AG10803 (cell line): ENCODE measurements at regions not wholly inside any gene's neighbourhood (a gene's known extent, or its start where the extent isn't known, plus 50 kb on each side); places are given as distances from the start of the nearest gene placed in this dataset.

ENCODE experiments used
- DNase-seq: peaks from one replicate; pipeline ENCODE4 v3.0.0; 2010; ENCODE audit warnings: low read depth
- H3K4me3 ChIP-seq: 2 replicates; pipeline ENCODE4 v1.5.1; 2011; ENCODE audit warnings: mild to moderate bottlenecking, low read length, control low read depth
- TF ChIP-seq, protein P1 (sequence below): conservative IDR thresholded peaks from 2 replicates; pipeline ENCODE4 v1.5.1; 2011; ENCODE audit warnings: mild to moderate bottlenecking, low read length, control low read depth, inconsistent platforms

DNA sequence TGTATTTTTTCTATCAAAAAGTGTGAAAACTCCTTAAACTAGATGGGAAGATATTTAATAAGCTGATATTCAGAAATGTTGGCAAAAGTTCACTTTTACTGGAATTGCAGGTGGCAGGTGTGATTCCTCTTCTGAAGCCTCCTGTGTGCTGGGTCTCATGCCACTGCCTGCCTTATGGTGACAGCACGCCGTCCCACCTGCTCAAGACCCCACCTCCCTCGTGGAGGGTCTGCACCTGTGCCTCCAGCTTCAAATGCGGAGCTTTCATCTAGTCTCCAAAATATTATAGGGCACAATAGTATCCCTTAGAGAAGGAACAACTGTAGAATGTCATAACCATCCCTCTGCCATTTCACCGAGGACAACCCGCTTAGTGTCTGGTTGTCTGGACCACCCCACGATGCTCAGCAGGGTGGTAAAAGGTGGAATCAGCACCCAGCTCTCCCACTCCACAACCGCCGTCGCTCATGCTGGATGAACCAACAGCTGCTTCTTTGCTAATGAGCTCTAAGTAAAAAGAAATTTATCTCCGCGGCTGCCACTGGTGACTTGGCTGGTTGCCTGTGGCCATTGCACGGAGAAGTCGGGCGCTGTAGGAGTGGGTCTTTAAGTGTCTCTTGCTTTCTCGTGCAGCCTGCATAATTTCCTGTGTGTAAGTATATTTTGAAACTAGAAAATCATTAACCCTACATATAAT is 119.3 kb upstream of the TCERG1L start:
- no peak for DNase-seq
- H3K4me3 ChIP-seq = no peak overlapping the region
- TF ChIP-seq, protein P1, sequence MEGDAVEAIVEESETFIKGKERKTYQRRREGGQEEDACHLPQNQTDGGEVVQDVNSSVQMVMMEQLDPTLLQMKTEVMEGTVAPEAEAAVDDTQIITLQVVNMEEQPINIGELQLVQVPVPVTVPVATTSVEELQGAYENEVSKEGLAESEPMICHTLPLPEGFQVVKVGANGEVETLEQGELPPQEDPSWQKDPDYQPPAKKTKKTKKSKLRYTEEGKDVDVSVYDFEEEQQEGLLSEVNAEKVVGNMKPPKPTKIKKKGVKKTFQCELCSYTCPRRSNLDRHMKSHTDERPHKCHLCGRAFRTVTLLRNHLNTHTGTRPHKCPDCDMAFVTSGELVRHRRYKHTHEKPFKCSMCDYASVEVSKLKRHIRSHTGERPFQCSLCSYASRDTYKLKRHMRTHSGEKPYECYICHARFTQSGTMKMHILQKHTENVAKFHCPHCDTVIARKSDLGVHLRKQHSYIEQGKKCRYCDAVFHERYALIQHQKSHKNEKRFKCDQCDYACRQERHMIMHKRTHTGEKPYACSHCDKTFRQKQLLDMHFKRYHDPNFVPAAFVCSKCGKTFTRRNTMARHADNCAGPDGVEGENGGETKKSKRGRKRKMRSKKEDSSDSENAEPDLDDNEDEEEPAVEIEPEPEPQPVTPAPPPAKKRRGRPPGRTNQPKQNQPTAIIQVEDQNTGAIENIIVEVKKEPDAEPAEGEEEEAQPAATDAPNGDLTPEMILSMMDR = no peak

DNA sequence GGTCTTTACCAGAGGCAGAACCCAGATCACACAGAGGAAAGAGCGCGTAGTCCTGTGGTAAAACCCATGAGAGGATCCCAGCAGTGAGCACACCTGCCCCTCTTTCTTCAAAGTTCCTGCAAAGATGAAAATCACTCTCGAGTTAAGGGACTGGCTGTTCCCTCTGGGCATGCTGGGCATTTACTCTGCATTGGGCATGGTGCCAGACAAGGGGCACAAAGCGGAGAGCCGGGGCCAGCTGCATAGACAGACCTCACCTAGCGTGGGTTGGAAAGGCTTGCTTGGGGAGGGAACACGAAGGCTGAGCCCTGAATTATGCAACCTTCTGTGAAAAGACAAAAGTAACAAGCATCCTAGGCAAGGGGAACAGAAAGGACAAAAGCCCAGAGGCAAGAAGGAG is 120.0 kb upstream of the TCERG1L start:
- DNase-seq = no peak
- H3K4me3 ChIP-seq = no peak overlapping the region
- TF ChIP-seq, protein P1 = no peak

DNA sequence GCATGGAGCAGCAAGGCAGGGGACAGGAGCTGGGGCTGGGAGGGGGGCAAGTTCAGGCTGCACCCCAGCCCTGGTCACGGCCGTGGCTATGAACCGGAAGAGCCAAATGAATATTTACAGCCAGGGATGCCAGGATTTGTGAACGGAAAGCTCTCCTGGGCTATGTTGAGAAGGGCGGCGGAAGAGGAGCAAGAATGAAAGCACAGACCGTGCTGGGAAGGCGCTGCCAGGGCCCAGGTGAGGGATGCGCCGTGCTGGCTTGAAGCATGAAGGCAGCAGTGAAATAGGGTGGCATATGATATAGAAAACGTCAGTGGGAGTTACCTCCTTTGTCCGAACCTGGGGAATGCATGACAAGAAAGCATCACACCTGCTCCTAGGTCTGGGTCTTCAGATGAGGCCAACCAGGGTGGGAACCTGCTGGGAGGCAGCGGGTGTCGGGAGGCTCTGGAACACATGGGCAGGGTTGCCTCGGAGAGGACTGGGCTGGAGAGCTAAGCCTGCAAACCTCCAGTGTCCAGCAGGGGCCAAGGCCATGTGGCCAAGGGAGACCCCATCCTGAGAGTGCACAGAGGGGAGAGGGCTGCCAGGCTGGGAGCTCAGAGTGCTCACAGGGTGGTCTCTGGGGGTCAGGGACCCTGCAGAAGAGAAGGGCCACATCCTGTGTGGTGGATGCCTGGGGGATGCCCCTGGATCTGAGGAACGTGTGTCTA is 120.6 kb upstream of the TCERG1L start:
- no peak overlapping the region for H3K4me3 ChIP-seq
- no peak for DNase-seq
- TF ChIP-seq, protein P1 = no peak

GRCh38 chr10:131433568-131433967 is 122.0 kb upstream of the TCERG1L start:
- DNase-seq = no peak
- TF ChIP-seq, protein P1 = no peak
- H3K4me3 ChIP-seq = no peak overlapping the region

DNA sequence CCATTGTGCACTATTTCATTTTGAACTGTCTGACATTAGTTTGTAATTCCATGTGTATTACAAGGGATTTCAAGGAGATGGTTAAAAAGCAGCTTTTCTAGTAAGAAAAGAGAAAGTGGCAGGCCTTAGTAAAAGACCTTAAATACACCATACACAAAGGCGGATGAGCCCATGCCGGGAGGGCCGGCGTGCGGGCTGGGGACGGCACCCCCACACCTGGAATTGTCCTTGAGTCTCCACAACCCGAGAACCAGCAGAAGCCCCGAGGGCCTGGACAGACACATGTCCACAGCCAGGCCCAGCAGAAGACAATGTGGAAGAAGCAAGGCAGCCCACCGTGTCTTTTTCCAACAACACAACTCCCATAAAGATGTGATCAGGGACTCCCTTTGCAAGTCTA is 123.7 kb upstream of the TCERG1L start:
- TF ChIP-seq, protein P1 = no peak
- DNase-seq = no peak
- H3K4me3 ChIP-seq = no peak overlapping the region

DNA sequence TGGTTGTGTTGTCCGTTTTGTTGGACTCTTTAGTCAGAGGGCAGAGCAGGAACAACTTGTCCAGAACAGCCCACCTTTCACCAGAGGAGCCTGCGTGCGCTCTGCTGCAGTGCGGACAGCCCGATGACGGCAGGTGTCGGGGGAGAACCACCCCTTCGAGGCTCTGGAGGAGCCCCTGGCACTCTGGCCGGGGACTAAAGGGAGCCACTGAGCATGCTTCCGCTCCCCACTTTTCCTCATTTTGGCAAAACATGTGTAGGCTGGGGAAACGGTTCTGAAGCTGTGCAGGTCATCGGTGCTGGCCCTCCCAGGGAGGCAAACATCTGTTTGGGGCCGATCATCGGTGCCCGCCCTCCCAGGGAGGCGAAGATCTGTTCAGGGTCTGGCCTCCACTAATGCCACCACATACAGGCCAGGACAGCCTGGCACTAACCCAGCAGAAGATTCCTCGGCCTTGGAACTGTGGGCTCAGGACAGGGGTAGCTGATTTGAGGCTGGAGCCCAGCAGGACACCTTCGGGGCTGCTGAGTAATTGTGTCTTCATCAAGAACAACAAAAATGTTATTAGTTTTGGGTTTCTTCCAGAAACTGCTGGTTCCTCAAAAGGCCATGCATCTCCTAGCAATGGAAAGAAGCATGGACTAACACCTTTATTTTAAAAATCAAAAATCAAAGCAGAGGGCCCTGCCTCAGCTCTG is 124.4 kb upstream of the TCERG1L start:
- DNase-seq = no peak
- TF ChIP-seq, protein P1 = no peak
- no peak overlapping the region for H3K4me3 ChIP-seq
